H1 (cell line): ENCODE measurements at regions not wholly inside any gene's neighbourhood (a gene's known extent, or its start where the extent isn't known, plus 50 kb on each side); places are given as distances from the start of the nearest gene placed in this dataset.

ENCODE experiments used
- CTCF ChIA-PET: fragments of 300-600 bp; sonication (Branson Sonifier 250); formaldehyde crosslinking; loops from one replicate; lab custom pipeline; 2021; ENCODE audit not compliant: partially characterized antibody; lab: Charles Lee
- POLR2A ChIA-PET: fragments of 300-600 bp; sonication (Branson Sonifier 250); formaldehyde crosslinking; loops from one replicate; lab custom pipeline; 2021; ENCODE audit warnings: inconsistent platforms; ENCODE audit not compliant: partially characterized antibody; lab: Charles Lee
- DNase-seq, 2 experiments: peaks; one replicate each; pipeline versions ENCODE4 v3.0.0 to v3.0.0-alpha.2; 2010 to 2022; ENCODE audit warnings: low spot score in 2 of 2, low read depth in 1 of 2, mixed read lengths in 1 of 2
- FAIRE-seq: peaks from 2 replicates; lab custom pipeline; 2011; peaks lifted over from hg19 to GRCh38; lab: Jason Lieb, UNC
- H2AFZ ChIP-seq: 2 replicates; pipeline ENCODE4 v1.8.1; 2012; ENCODE audit warnings: low read length, inconsistent platforms
- H2AK5ac ChIP-seq: 2 replicates; pipeline ENCODE4 v1.6.1; 2013; ENCODE audit warnings: low read depth, low read length
- H2BK120ac ChIP-seq: replicated peaks from 2 replicates; pipeline ENCODE3; 2013; ENCODE audit warnings: low read depth, low read length, inconsistent platforms
- H2BK12ac ChIP-seq: 2 replicates; pipeline ENCODE4 v1.6.1; 2013; ENCODE audit warnings: low read depth, low read length
- H2BK15ac ChIP-seq: 2 replicates; pipeline ENCODE4 v1.6.1; 2013; ENCODE audit warnings: low read length
- H2BK20ac ChIP-seq: 2 replicates; pipeline ENCODE4 v1.6.1; 2013; ENCODE audit warnings: low read length
- H2BK5ac ChIP-seq: 2 replicates; pipeline ENCODE4 v1.6.1; 2013; ENCODE audit warnings: low read depth, low read length
- H3K14ac ChIP-seq: 2 replicates; pipeline ENCODE4 v1.6.1; 2013; ENCODE audit warnings: inconsistent platforms; ENCODE audit not compliant: insufficient read length
- H3K18ac ChIP-seq: 2 replicates; pipeline ENCODE4 v1.6.1; 2013; ENCODE audit warnings: low read length; ENCODE audit errors: extremely low read depth
- H3K23ac ChIP-seq: 2 replicates; pipeline ENCODE4 v1.6.1; 2013; ENCODE audit warnings: inconsistent platforms; ENCODE audit not compliant: insufficient read length
- H3K23me2 ChIP-seq: 2 replicates; pipeline ENCODE4 v1.6.1; 2013; ENCODE audit warnings: low read depth, low read length
- H3K27ac ChIP-seq: 2 replicates; pipeline ENCODE4 v1.6.1; 2011; ENCODE audit warnings: low read depth, low read length, inconsistent platforms
- H3K27me3 ChIP-seq, 4 experiments: replicated peaks in 1 of 4; 1 replicate in 1 of 4; 2 replicates in 3 of 4; pipeline versions ENCODE4 v1.6.1 to v1.8.1; 2011 to 2013; ENCODE audit warnings: low read length in 3 of 4, mild to moderate bottlenecking in 3 of 4, inconsistent platforms in 2 of 4, mixed read lengths in 2 of 4, moderate library complexity in 1 of 4; ENCODE audit not compliant: control insufficient read depth in 3 of 4, insufficient read depth in 3 of 4; ENCODE audit errors: extremely low read depth in 1 of 4
- H3K36me3 ChIP-seq, 4 experiments: 2 replicates each; pipeline versions ENCODE4 v1.6.1 to v1.8.1; 2011 to 2013; ENCODE audit warnings: mild to moderate bottlenecking in 4 of 4, low read length in 3 of 4, moderate library complexity in 2 of 4, control low read depth in 1 of 4, inconsistent platforms in 1 of 4; ENCODE audit not compliant: insufficient read depth in 4 of 4, control insufficient read depth in 2 of 4
- H3K4ac ChIP-seq: replicated peaks from 2 replicates; pipeline ENCODE3; 2013; ENCODE audit warnings: low read length, low read depth, mixed read lengths, inconsistent platforms; ENCODE audit not compliant: insufficient read length
- H3K4me1 ChIP-seq, 4 experiments: replicated peaks in 1 of 4; 1 replicate in 1 of 4; 2 replicates in 3 of 4; pipeline versions ENCODE4 v1.6.1 to v1.8.1; 2011 to 2013; ENCODE audit warnings: low read length in 3 of 4, inconsistent platforms in 2 of 4, mixed read lengths in 1 of 4; ENCODE audit not compliant: insufficient read depth in 4 of 4, control insufficient read depth in 3 of 4
- H3K4me2 ChIP-seq, 2 experiments: 2 replicates each; pipeline versions ENCODE4 v1.6.1 to v1.8.1; 2011 to 2013; ENCODE audit warnings: low read depth in 2 of 2, low read length in 2 of 2, control low read depth in 1 of 2, inconsistent platforms in 1 of 2, mild to moderate bottlenecking in 1 of 2; ENCODE audit not compliant: insufficient read depth in 1 of 2
- H3K4me3 ChIP-seq, 4 experiments: fragments of 200-600, 300-600 bp in 1 of 4; sonication (generic), shearing (Covaris generic), sonication (Bioruptor Twin) in 1 of 4; 2 replicates each; pipeline versions ENCODE4 v1.5.1 to v1.8.1; 2011 to 2016; ENCODE audit warnings: low read length in 4 of 4, low read depth in 3 of 4, control low read depth in 2 of 4, inconsistent platforms in 2 of 4, mild to moderate bottlenecking in 2 of 4, mixed read lengths in 1 of 4, moderate library complexity in 1 of 4; ENCODE audit not compliant: insufficient read depth in 2 of 4; ENCODE audit errors: extremely low read depth in 1 of 4
- H3K56ac ChIP-seq: replicated peaks from 2 replicates; pipeline ENCODE3; 2013; ENCODE audit warnings: low read depth, mild to moderate bottlenecking, mixed read lengths, low read length, inconsistent platforms; ENCODE audit not compliant: insufficient read length
- H3K79me1 ChIP-seq: 2 replicates; pipeline ENCODE4 v1.6.1; 2013; ENCODE audit warnings: low read depth, low read length, control low read depth
- H3K79me2 ChIP-seq, 2 experiments: 2 replicates each; pipeline versions ENCODE4 v1.6.1 to v1.8.1; 2012 to 2013; ENCODE audit warnings: low read length in 2 of 2, mild to moderate bottlenecking in 2 of 2, inconsistent platforms in 1 of 2; ENCODE audit not compliant: insufficient read depth in 2 of 2, control insufficient read depth in 1 of 2
- H3K9ac ChIP-seq, 4 experiments: replicated peaks in 1 of 4; 1 replicate in 1 of 4; 2 replicates in 3 of 4; pipeline versions ENCODE4 v1.6.1 to v1.8.1; 2011 to 2013; ENCODE audit warnings: low read depth in 3 of 4, low read length in 3 of 4, control low read depth in 2 of 4, mild to moderate bottlenecking in 2 of 4, moderate library complexity in 2 of 4, inconsistent platforms in 1 of 4; ENCODE audit errors: extremely low read depth in 1 of 4
- H3K9me3 ChIP-seq, 2 experiments: 2 replicates each; pipeline versions ENCODE4 v1.6.1 to v1.8.1; 2012 to 2013; ENCODE audit warnings: mild to moderate bottlenecking in 2 of 2, moderate library complexity in 2 of 2, control low read depth in 1 of 2, inconsistent platforms in 1 of 2, low read depth in 1 of 2, low read length in 1 of 2, mixed read lengths in 1 of 2; ENCODE audit not compliant: insufficient read depth in 2 of 2
- H4K20me1 ChIP-seq, 2 experiments: replicated peaks in 1 of 2; 2 replicates each; pipeline versions ENCODE3 to v1.8.1; 2011 to 2013; ENCODE audit warnings: inconsistent platforms in 2 of 2, low read length in 2 of 2, mild to moderate bottlenecking in 1 of 2; ENCODE audit not compliant: insufficient read depth in 2 of 2, control insufficient read depth in 1 of 2
- H4K5ac ChIP-seq: 2 replicates; pipeline ENCODE4 v1.6.1; 2013; ENCODE audit warnings: low read length, low read depth, mixed read lengths, inconsistent platforms; ENCODE audit not compliant: insufficient read length
- H4K8ac ChIP-seq: 2 replicates; pipeline ENCODE4 v1.8.0; 2013; ENCODE audit warnings: mild to moderate bottlenecking, moderate library complexity, low read length, inconsistent platforms; ENCODE audit not compliant: insufficient read depth; ENCODE audit errors: extremely low read depth
- H4K91ac ChIP-seq: replicated peaks from 2 replicates; pipeline ENCODE3; 2013; ENCODE audit warnings: low read length, mixed read lengths, inconsistent platforms; ENCODE audit not compliant: insufficient read length
- CHD2 ChIP-seq: IDR thresholded peaks from 2 replicates; pipeline ENCODE4 v1.6.1; 2012; ENCODE audit warnings: low read length, improper control_type of control experiment
- NRF1 ChIP-seq: IDR thresholded peaks from 2 replicates; pipeline ENCODE4 v1.6.1; 2011; ENCODE audit warnings: mild to moderate bottlenecking, low read depth, low read length, improper control_type of control experiment
- SRF ChIP-seq: IDR thresholded peaks from 2 replicates; pipeline ENCODE4 v1.6.1; 2011; ENCODE audit warnings: mild to moderate bottlenecking, low read depth, low read length, moderate library complexity
- WGBS, 2 experiments: shearing (Covaris generic) in 1 of 2; methylation state at CpG; one replicate each; pipeline versions ENCODE4 v1.1.6 to v1.1.7; 2013 to 2015; ENCODE audit warnings: low lambda C conversion rate in 2 of 2, mixed read lengths in 2 of 2, inconsistent platforms in 1 of 2, low coverage in 1 of 2, missing lambda C conversion rate in 1 of 2; ENCODE audit not compliant: insufficient replicate concordance in 2 of 2, insufficient coverage in 1 of 2, insufficient read length in 1 of 2; ENCODE audit errors: extremely low coverage in 1 of 2, missing lambda C conversion rate in 1 of 2; 5-methylcytosine and 5-hydroxymethylcytosine counted together
- TF ChIP-seq, protein P1 (sequence below), 3 experiments: IDR thresholded peaks; 1 replicate in 2 of 3; 2 replicates in 1 of 3; pipeline versions ENCODE4 v1.5.1 to v1.6.1; 2011; ENCODE audit warnings: low read length in 3 of 3, mild to moderate bottlenecking in 3 of 3, inconsistent platforms in 2 of 3, low read depth in 1 of 3, moderate library complexity in 1 of 3; ENCODE audit not compliant: insufficient read depth in 1 of 3; ENCODE audit errors: control extremely low read depth in 1 of 3

DNA sequence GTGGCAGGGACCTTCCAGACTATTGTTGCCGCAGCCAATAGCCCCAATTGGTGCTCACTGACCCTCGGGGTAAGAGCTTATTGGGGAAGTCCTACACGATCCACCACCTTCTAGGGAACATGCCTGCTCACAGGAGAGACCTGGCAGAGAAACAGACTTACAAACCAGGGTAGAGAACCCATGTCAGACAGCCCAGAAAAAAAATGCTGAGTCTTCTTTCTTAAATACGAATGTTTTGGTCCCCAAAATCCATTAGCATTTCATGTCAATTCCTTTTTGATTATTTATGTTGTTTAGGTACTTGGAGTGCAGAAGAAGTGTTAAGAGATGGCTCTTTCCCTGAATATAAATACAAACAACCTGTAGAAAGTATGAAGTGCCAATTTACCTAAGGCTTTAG, 84.9 kb upstream of the PDE10A start:
- H4K8ac ChIP-seq, result no peak overlapping the region
- H3K79me2 ChIP-seq, result no peaks in the 10 kb centered on the region
- H3K27me3 ChIP-seq, result no peaks in the 10 kb centered on the region
- no peaks in the 10 kb centered on the region for H3K4me1 ChIP-seq
- WGBS, 2 experiments, result 94% methylated on average over 4 of the region's 4 CpGs; no CpG with 5 or more reads in 1 of the 2 experiments
- no peak overlapping the region for H2AK5ac ChIP-seq
- no peak overlapping the region for H2BK5ac ChIP-seq
- H2BK20ac ChIP-seq, result no peak overlapping the region
- H3K23ac ChIP-seq, result no peak overlapping the region
- peaks cover 5% of the 10 kb centered on the region; the same call in 1 of the 2 replicates for H3K23me2 ChIP-seq
- ChIA-PET CTCF (no interaction called here), POLR2A (no interaction called here)
- DNase-seq (no peak), FAIRE-seq (no peak)
- no peak overlapping the region for H2BK12ac ChIP-seq
- H3K9ac ChIP-seq, result no peak overlapping the region
- no peak overlapping the region for H3K27ac ChIP-seq
- no peak overlapping the region for H3K4me3 ChIP-seq
- H2BK15ac ChIP-seq, result no peak overlapping the region
- no peak overlapping the region for H4K91ac ChIP-seq
- H4K20me1 ChIP-seq, result peaks cover 0 to 2% of the 10 kb centered on the region in 2 experiments
- no peaks in the 10 kb centered on the region for H3K79me1 ChIP-seq
- no peak overlapping the region for H3K14ac ChIP-seq
- TF ChIP-seq NRF1 (no peak), CHD2 (no peak), SRF (no peak)
- TF ChIP-seq, protein P1, sequence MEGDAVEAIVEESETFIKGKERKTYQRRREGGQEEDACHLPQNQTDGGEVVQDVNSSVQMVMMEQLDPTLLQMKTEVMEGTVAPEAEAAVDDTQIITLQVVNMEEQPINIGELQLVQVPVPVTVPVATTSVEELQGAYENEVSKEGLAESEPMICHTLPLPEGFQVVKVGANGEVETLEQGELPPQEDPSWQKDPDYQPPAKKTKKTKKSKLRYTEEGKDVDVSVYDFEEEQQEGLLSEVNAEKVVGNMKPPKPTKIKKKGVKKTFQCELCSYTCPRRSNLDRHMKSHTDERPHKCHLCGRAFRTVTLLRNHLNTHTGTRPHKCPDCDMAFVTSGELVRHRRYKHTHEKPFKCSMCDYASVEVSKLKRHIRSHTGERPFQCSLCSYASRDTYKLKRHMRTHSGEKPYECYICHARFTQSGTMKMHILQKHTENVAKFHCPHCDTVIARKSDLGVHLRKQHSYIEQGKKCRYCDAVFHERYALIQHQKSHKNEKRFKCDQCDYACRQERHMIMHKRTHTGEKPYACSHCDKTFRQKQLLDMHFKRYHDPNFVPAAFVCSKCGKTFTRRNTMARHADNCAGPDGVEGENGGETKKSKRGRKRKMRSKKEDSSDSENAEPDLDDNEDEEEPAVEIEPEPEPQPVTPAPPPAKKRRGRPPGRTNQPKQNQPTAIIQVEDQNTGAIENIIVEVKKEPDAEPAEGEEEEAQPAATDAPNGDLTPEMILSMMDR (IDR thresholded peaks at IDR 0.05; ENCODE audit: control extremely low read depth in 1 of 3, insufficient read depth in 1 of 3, low read depth in 1 of 3, low read length in 3 of 3), result no peak
- H4K5ac ChIP-seq, result no peak overlapping the region
- H2BK120ac ChIP-seq, result no peak overlapping the region
- H3K18ac ChIP-seq, result no peak overlapping the region
- H3K4ac ChIP-seq, result no peak overlapping the region
- no peak overlapping the region for H3K4me2 ChIP-seq
- H3K9me3 ChIP-seq, result peaks cover 0 to 3% of the 10 kb centered on the region in 2 experiments; a peak in 1 of 4 replicates
- no peaks in the 10 kb centered on the region for H3K36me3 ChIP-seq
- no peak overlapping the region for H3K56ac ChIP-seq
- no peak overlapping the region for H2AFZ ChIP-seq
